Keratinocyte (primary cell): ENCODE measurements at regions not wholly inside any gene's neighbourhood (a gene's known extent, or its start where the extent isn't known, plus 50 kb on each side); places are given as distances from the start of the nearest gene placed in this dataset.

Source experiments
- DNase-seq: peaks from one replicate; pipeline ENCODE4 v3.0.0-alpha.2; 2011; ENCODE audit warnings: low read depth, missing footprints, low spot score
- FAIRE-seq: peaks from 2 replicates; lab custom pipeline; 2011; peaks lifted over from hg19 to GRCh38; lab: Jason Lieb, UNC
- H2AFZ ChIP-seq: 2 replicates; pipeline ENCODE4 v1.6.0; 2012; ENCODE audit warnings: low read length, control low read depth, inconsistent platforms; ENCODE audit not compliant: control insufficient read depth
- H3K27ac ChIP-seq: 2 replicates; pipeline ENCODE4 v1.5.1; 2011; ENCODE audit warnings: low read length; ENCODE audit not compliant: control insufficient read depth, insufficient read depth
- H3K27me3 ChIP-seq: 3 replicates; pipeline ENCODE4 v1.6.0; 2011; ENCODE audit warnings: low read length; ENCODE audit not compliant: control insufficient read depth, insufficient read depth; ENCODE audit errors: extremely low read depth
- H3K36me3 ChIP-seq, 2 experiments: 2 replicates in 1 of 2; 3 replicates in 1 of 2; pipeline ENCODE4 v1.5.1; 2011; ENCODE audit warnings: low read length in 2 of 2, mild to moderate bottlenecking in 1 of 2; ENCODE audit not compliant: control insufficient read depth in 2 of 2, insufficient read depth in 2 of 2; ENCODE audit errors: extremely low read depth in 1 of 2
- H3K4me1 ChIP-seq: 3 replicates; pipeline ENCODE4 v1.5.1; 2011; ENCODE audit warnings: low read length; ENCODE audit not compliant: control insufficient read depth, insufficient read depth; ENCODE audit errors: extremely low read depth
- H3K4me2 ChIP-seq: 3 replicates; pipeline ENCODE4 v1.6.0; 2011; ENCODE audit warnings: low read depth, low read length; ENCODE audit not compliant: control insufficient read depth, insufficient read depth; ENCODE audit errors: extremely low read depth
- H3K4me3 ChIP-seq, 3 experiments: fragments of 200-600 bp in 1 of 3; sonication (generic) in 1 of 3; 2 replicates in 2 of 3; 3 replicates in 1 of 3; pipeline ENCODE4 v1.5.1; 2011 to 2016; ENCODE audit warnings: low read length in 3 of 3, mild to moderate bottlenecking in 3 of 3, control low read depth in 2 of 3, inconsistent platforms in 1 of 3, low read depth in 1 of 3, mixed read lengths in 1 of 3, mixed run types in 1 of 3, moderate library complexity in 1 of 3; ENCODE audit not compliant: control insufficient read depth in 2 of 3, insufficient read depth in 2 of 3; ENCODE audit errors: extremely low read depth in 1 of 3
- H3K79me2 ChIP-seq: 2 replicates; pipeline ENCODE4 v1.6.0; 2012; ENCODE audit warnings: low read length; ENCODE audit not compliant: control insufficient read depth, insufficient read depth
- H3K9ac ChIP-seq: 3 replicates; pipeline ENCODE4 v1.6.0; 2011; ENCODE audit warnings: low read length; ENCODE audit not compliant: control insufficient read depth, insufficient read depth; ENCODE audit errors: extremely low read depth
- H3K9me1 ChIP-seq: 3 replicates; pipeline ENCODE4 v1.6.0; 2011; ENCODE audit warnings: low read length; ENCODE audit not compliant: control insufficient read depth, insufficient read depth; ENCODE audit errors: extremely low read depth
- H3K9me3 ChIP-seq: 2 replicates; pipeline ENCODE4 v1.5.1; 2012; ENCODE audit warnings: low read depth, low read length; ENCODE audit not compliant: control insufficient read depth
- H4K20me1 ChIP-seq: 3 replicates; pipeline ENCODE4 v1.6.0; 2011; ENCODE audit warnings: low read length; ENCODE audit not compliant: control insufficient read depth, insufficient read depth; ENCODE audit errors: extremely low read depth
- EZH2 ChIP-seq: IDR thresholded peaks from one replicate; pipeline ENCODE4 v1.6.1; 2012; ENCODE audit warnings: inconsistent platforms, mild to moderate bottlenecking, low read length, moderate library complexity
- dilution Hi-C: fragments of 300-500 bp; cut with MboI; formaldehyde crosslinking; loops from one replicate; pipeline ENCODE4 v1.7.0; 2020; ENCODE audit warnings: low sequenced_read_pairs; ENCODE audit not compliant: extremely low pct_ligation_motif_present
- TF ChIP-seq, protein P1 (sequence below), 3 experiments: IDR thresholded peaks in 1 of 3; conservative IDR thresholded peaks in 1 of 3; optimal IDR thresholded peaks in 1 of 3; 2 replicates in 2 of 3; 3 replicates in 1 of 3; pipeline versions ENCODE3 to v1.5.1; 2011; ENCODE audit warnings: low read length in 3 of 3, mild to moderate bottlenecking in 3 of 3, moderate library complexity in 2 of 3, control low read depth in 1 of 3, inconsistent platforms in 1 of 3; ENCODE audit not compliant: insufficient read depth in 2 of 3; ENCODE audit errors: extremely low read depth in 1 of 3

GRCh38 chr7:115694424-115694823 lies 336.1 kb downstream of the TFEC start:
- no peak overlapping the region for H3K4me3 ChIP-seq
- H3K9ac ChIP-seq = no peak overlapping the region
- no peaks in the 10 kb centered on the region for H3K4me1 ChIP-seq
- H4K20me1 ChIP-seq = no peaks in the 10 kb centered on the region
- no peak overlapping the region for H2AFZ ChIP-seq
- no peaks in the 10 kb centered on the region for H3K27me3 ChIP-seq
- H3K79me2 ChIP-seq = no peaks in the 10 kb centered on the region
- dilution Hi-C loops = no loop called here
- no peak for FAIRE-seq
- H3K36me3 ChIP-seq = no peaks in the 10 kb centered on the region
- no peak for DNase-seq
- TF ChIP-seq EZH2 = no peak
- TF ChIP-seq, protein P1, sequence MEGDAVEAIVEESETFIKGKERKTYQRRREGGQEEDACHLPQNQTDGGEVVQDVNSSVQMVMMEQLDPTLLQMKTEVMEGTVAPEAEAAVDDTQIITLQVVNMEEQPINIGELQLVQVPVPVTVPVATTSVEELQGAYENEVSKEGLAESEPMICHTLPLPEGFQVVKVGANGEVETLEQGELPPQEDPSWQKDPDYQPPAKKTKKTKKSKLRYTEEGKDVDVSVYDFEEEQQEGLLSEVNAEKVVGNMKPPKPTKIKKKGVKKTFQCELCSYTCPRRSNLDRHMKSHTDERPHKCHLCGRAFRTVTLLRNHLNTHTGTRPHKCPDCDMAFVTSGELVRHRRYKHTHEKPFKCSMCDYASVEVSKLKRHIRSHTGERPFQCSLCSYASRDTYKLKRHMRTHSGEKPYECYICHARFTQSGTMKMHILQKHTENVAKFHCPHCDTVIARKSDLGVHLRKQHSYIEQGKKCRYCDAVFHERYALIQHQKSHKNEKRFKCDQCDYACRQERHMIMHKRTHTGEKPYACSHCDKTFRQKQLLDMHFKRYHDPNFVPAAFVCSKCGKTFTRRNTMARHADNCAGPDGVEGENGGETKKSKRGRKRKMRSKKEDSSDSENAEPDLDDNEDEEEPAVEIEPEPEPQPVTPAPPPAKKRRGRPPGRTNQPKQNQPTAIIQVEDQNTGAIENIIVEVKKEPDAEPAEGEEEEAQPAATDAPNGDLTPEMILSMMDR (optimal IDR thresholded peaks at IDR 0.05 in 1 of 3, IDR thresholded peaks at IDR 0.05 in 1 of 3, conservative IDR thresholded peaks at IDR 0.05 in 1 of 3; ENCODE audit: extremely low read depth in 1 of 3, insufficient read depth in 2 of 3, low read length in 3 of 3) = no peak
- no peak overlapping the region for H3K4me2 ChIP-seq
- H3K9me1 ChIP-seq = no peaks in the 10 kb centered on the region
- no peaks in the 10 kb centered on the region for H3K9me3 ChIP-seq
- no peak overlapping the region for H3K27ac ChIP-seq

DNA sequence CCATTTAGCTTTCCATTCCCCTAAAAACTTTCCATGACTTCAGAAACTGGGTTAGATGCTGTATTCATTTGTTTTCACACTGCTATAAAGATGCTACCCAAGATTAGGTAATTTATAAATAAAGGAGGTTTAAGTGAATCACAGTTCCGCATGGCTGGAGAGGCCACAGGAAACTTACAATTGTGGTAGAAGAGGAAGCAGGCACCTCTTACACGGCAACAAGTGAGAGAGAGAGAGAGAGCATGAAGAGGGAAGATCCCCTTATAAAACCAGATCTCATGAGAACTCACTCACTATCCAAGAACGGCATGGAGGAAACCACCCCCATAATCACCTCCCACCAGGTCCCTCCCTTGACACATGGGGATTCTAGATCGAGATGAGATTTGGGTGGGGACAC lies 336.8 kb downstream of the TFEC start:
- Histone ChIP-seq H3K9me3 (no peaks in the 10 kb centered on the region), H2AFZ (no peak overlapping the region), H3K4me1 (no peaks in the 10 kb centered on the region), H3K27ac (no peak overlapping the region), H3K9ac (no peak overlapping the region), H3K9me1 (no peaks in the 10 kb centered on the region), H3K36me3 (no peaks in the 10 kb centered on the region), H3K27me3 (no peaks in the 10 kb centered on the region), H4K20me1 (no peaks in the 10 kb centered on the region), H3K4me2 (no peak overlapping the region), H3K79me2 (no peaks in the 10 kb centered on the region), H3K4me3 (no peak overlapping the region)
- no peak for FAIRE-seq
- DNase-seq = no peak
- TF ChIP-seq, protein P1 (optimal IDR thresholded peaks at IDR 0.05 in 1 of 3, IDR thresholded peaks at IDR 0.05 in 1 of 3, conservative IDR thresholded peaks at IDR 0.05 in 1 of 3; ENCODE audit: extremely low read depth in 1 of 3, insufficient read depth in 2 of 3, low read length in 3 of 3) = no peak
- no peak for TF ChIP-seq EZH2
- dilution Hi-C loops = no loop called here
